ENCODE measurements at regions not wholly inside any gene's neighbourhood (a gene's known extent, or its start where the extent isn't known, plus 50 kb on each side); places are given as distances from the start of the nearest gene placed in this dataset.

DNA sequence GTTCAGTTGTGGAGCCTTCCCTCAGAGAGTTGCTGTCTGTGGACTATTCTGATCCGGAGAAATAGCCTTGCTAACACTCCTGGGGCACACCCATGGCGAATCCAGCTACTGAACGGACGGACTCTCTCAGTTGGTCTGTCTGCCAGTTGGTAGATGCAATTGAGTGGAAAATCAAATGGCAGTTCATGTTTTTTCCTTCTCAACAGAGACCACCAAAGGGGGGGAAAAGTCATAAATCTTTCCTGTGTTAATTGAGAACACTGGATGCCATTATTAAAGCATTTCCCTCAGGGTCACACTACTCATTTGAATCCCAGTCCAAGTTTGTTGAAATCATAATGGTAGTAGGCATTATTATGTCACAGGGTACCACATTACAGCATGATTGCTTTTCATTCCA is 354.3 kb upstream of the FAR2 start:
- TF ChIP-seq POLR2A (IDR thresholded peaks at IDR 0.05) = no peak
- TF ChIP-seq, protein P1, sequence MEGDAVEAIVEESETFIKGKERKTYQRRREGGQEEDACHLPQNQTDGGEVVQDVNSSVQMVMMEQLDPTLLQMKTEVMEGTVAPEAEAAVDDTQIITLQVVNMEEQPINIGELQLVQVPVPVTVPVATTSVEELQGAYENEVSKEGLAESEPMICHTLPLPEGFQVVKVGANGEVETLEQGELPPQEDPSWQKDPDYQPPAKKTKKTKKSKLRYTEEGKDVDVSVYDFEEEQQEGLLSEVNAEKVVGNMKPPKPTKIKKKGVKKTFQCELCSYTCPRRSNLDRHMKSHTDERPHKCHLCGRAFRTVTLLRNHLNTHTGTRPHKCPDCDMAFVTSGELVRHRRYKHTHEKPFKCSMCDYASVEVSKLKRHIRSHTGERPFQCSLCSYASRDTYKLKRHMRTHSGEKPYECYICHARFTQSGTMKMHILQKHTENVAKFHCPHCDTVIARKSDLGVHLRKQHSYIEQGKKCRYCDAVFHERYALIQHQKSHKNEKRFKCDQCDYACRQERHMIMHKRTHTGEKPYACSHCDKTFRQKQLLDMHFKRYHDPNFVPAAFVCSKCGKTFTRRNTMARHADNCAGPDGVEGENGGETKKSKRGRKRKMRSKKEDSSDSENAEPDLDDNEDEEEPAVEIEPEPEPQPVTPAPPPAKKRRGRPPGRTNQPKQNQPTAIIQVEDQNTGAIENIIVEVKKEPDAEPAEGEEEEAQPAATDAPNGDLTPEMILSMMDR (IDR thresholded peaks at IDR 0.05) = no peak
